ENCODE measurements at regions not wholly inside any gene's neighbourhood (a gene's known extent, or its start where the extent isn't known, plus 50 kb on each side); places are given as distances from the start of the nearest gene placed in this dataset.

DNA sequence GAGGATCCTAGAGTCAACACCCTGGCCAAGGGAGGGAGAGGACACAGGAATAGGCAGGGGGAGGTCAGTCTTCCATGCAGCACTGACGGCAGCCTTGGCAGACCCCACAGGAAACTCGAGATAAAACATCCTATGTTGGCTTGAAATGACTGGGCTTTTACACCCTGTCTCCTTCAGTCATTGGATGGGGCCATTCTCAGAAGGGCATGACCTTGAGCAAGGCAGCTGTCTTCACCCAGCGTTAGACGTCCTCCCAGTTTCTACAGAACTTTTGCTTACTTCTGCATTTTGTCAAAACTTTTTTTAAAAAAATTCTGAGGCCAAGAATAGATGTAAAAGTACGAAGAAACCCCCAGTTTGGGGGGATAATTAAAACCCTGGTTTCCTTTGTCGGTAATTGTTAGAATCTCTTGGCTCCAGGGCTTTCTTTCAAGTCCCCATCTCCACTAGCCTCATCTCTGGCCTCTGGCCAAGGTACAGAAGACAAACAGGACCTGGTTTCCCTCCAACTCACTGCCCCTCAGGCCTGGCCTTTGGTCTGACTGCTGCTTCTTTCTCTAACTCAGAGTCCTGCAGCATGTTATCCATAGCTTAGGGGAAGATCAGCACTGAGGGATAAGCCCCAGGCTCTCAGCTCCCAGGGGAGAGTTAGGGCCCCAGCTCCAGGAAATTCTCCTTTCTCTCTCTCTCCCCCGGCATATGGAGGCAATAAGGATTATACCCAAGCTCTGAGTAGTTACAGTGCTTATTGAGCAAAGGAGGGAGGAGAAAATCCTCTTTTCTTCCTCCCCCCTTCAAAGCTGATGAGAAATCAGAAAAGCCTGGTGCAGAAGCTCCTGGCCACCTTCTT lies 51.6 kb upstream of the KCND3 start:
- 40% methylated on average over 6 of the region's 7 CpGs for WGBS (ENCODE audit: insufficient coverage)
- H3K27me3 ChIP-seq (replicated peaks in 2 of 5; ENCODE audit: control insufficient read depth in 4 of 5, insufficient read depth in 5 of 5, low read length in 4 of 5): peaks cover 0 to 2% (median 0%) of the 10 kb centered on the region in 5 experiments
- CTCF ChIA-PET: no interaction called here

DNA sequence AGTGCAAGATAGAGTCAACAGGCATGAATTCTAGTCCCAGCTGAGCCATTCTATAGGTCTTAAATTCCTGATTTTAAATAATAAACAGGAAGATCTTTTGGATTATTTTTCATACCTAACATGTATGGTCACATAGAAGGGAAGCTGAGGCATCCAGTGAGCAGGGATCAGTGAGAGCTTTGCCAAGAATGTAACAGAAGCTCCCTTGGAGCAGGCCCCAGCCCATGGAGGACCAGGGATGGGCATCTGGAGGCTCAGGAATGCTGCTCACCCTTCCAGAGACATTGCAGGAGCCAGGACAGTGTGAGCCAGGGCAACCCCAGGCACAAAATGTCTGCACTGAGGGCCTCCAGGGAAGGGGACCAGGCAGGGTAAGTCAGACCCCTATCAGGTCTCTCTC lies 54.4 kb upstream of the KCND3 start:
- H3K9me3 ChIP-seq (ENCODE audit: control extremely low read depth in 1 of 5, control insufficient read depth in 4 of 5, insufficient read depth in 2 of 5, low read depth in 1 of 5, low read length in 4 of 5): peaks cover 0 to 1% (median 0%) of the 10 kb centered on the region in 5 experiments
- H3K36me3 ChIP-seq (ENCODE audit: control insufficient read depth in 4 of 4, insufficient read depth in 4 of 4, low read length in 3 of 4): no peaks in the 10 kb centered on the region
- POLR2A ChIA-PET: no interaction called here
- no peak for DNase-seq
- H3K4me1 ChIP-seq (ENCODE audit: control extremely low read depth in 1 of 4, control insufficient read depth in 4 of 4, insufficient read depth in 4 of 4, low read length in 3 of 4): no peaks in the 10 kb centered on the region
- H3K4me3 ChIP-seq (ENCODE audit: control insufficient read depth in 1 of 7, extremely low read depth in 1 of 7, insufficient read depth in 4 of 7, low read depth in 2 of 7, low read length in 6 of 7): no peak overlapping the region
- CTCF ChIA-PET: no interaction called here
- no peak overlapping the region for H3K27ac ChIP-seq (ENCODE audit: insufficient read depth in 1 of 2, low read depth in 1 of 2, low read length in 2 of 2, poor library complexity in 1 of 2, severe bottlenecking in 2 of 2)
- no peaks in the 10 kb centered on the region for H3K27me3 ChIP-seq (replicated peaks in 2 of 5; ENCODE audit: control insufficient read depth in 4 of 5, insufficient read depth in 5 of 5, low read length in 4 of 5)

More for the DNA sequence above, 51.6 kb upstream of the KCND3 start:
- Histone ChIP-seq H3K27ac (ENCODE audit: insufficient read depth in 1 of 2, low read depth in 1 of 2, low read length in 2 of 2, poor library complexity in 1 of 2, severe bottlenecking in 2 of 2) (no peak overlapping the region), H3K36me3 (ENCODE audit: control insufficient read depth in 4 of 4, insufficient read depth in 4 of 4, low read length in 3 of 4) (no peaks in the 10 kb centered on the region), H3K4me3 (ENCODE audit: control insufficient read depth in 1 of 7, extremely low read depth in 1 of 7, insufficient read depth in 4 of 7, low read depth in 2 of 7, low read length in 6 of 7) (no peak overlapping the region), H3K9me3 (ENCODE audit: control extremely low read depth in 1 of 5, control insufficient read depth in 4 of 5, insufficient read depth in 2 of 5, low read depth in 1 of 5, low read length in 4 of 5) (no peaks in the 10 kb centered on the region), H3K4me1 (ENCODE audit: control extremely low read depth in 1 of 4, control insufficient read depth in 4 of 4, insufficient read depth in 4 of 4, low read length in 3 of 4) (no peaks in the 10 kb centered on the region)
- no peak for DNase-seq
- POLR2A ChIA-PET: no interaction called here

DNA sequence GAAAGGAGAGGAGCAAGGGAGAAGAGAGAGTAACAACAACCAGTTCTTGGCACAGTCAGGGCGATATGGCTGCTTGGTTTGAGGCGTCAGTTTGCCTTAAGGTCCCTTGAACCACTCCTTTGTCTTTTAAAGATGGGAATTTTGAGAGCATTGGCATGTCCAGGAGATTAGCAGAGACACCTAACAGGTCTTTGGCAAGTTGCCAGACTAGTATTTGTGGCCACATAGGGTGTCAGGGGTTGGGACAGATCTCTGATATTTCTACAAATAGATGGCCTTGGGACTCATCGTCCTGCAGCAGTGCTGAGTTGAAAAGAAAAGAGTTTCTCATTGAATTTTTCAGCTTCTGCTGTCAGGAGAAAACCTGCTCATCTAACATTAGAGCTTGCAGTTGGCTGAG lies 55.3 kb upstream of the KCND3 start:
- WGBS (ENCODE audit: insufficient coverage): 100% methylated on average over 2 of the region's 3 CpGs
- no peaks in the 10 kb centered on the region for H3K36me3 ChIP-seq (ENCODE audit: control insufficient read depth in 4 of 4, insufficient read depth in 4 of 4, low read length in 3 of 4)
- no peak overlapping the region for H3K27ac ChIP-seq (ENCODE audit: insufficient read depth in 1 of 2, low read depth in 1 of 2, low read length in 2 of 2, poor library complexity in 1 of 2, severe bottlenecking in 2 of 2)
- no peaks in the 10 kb centered on the region for H3K4me1 ChIP-seq (ENCODE audit: control extremely low read depth in 1 of 4, control insufficient read depth in 4 of 4, insufficient read depth in 4 of 4, low read length in 3 of 4)
- POLR2A ChIA-PET: no interaction called here
- no peak for DNase-seq
- H3K9me3 ChIP-seq (ENCODE audit: control extremely low read depth in 1 of 5, control insufficient read depth in 4 of 5, insufficient read depth in 2 of 5, low read depth in 1 of 5, low read length in 4 of 5): peaks cover 0 to 1% (median 0%) of the 10 kb centered on the region in 5 experiments
- H3K4me3 ChIP-seq (ENCODE audit: control insufficient read depth in 1 of 7, extremely low read depth in 1 of 7, insufficient read depth in 4 of 7, low read depth in 2 of 7, low read length in 6 of 7): no peak overlapping the region
- no peaks in the 10 kb centered on the region for H3K27me3 ChIP-seq (replicated peaks in 2 of 5; ENCODE audit: control insufficient read depth in 4 of 5, insufficient read depth in 5 of 5, low read length in 4 of 5)
- CTCF ChIA-PET: no interaction called here

DNA sequence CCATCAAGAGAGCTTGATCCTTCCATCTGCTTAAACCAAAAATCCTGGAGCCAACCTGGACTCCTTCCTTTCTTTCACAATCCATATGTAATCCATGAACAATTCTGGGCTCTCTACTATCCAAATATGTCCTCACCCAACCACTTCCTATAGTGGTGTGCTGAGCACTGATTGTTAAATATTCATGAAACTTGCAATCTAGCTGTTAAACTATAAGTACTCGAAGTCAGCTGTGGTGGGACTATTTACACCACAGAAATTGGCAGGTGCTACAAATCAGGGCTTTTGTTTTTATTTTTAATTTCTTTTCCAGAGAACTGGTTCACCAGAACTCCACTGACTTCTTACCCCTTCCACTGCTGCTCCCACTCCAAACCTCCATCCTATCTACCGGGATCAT lies 57.2 kb upstream of the KCND3 start:
- no peaks in the 10 kb centered on the region for H3K27me3 ChIP-seq (replicated peaks in 2 of 5; ENCODE audit: control insufficient read depth in 4 of 5, insufficient read depth in 5 of 5, low read length in 4 of 5)
- WGBS (ENCODE audit: insufficient coverage): 79% methylated on average over 2 of the region's 2 CpGs
- CTCF ChIA-PET: no interaction called here

GRCh38 chr1:112048421-112048820 lies 59.0 kb upstream of the KCND3 start:
- H3K27me3 ChIP-seq (replicated peaks in 2 of 5; ENCODE audit: control insufficient read depth in 4 of 5, insufficient read depth in 5 of 5, low read length in 4 of 5): no peaks in the 10 kb centered on the region
- no peak for DNase-seq
- ChIA-PET CTCF (no interaction called here), POLR2A (no interaction called here)
- H3K4me1 ChIP-seq (ENCODE audit: control extremely low read depth in 1 of 4, control insufficient read depth in 4 of 4, insufficient read depth in 4 of 4, low read length in 3 of 4): peaks cover 0 to 7% (median 0%) of the 10 kb centered on the region in 4 experiments
- no peaks in the 10 kb centered on the region for H3K36me3 ChIP-seq (ENCODE audit: control insufficient read depth in 4 of 4, insufficient read depth in 4 of 4, low read length in 3 of 4)
- WGBS (ENCODE audit: insufficient coverage): 100% methylated on average over 1 of the region's 1 CpG
- no peak overlapping the region for H3K27ac ChIP-seq (ENCODE audit: insufficient read depth in 1 of 2, low read depth in 1 of 2, low read length in 2 of 2, poor library complexity in 1 of 2, severe bottlenecking in 2 of 2)
- H3K4me3 ChIP-seq (ENCODE audit: control insufficient read depth in 1 of 7, extremely low read depth in 1 of 7, insufficient read depth in 4 of 7, low read depth in 2 of 7, low read length in 6 of 7): no peak overlapping the region
- H3K9me3 ChIP-seq (ENCODE audit: control extremely low read depth in 1 of 5, control insufficient read depth in 4 of 5, insufficient read depth in 2 of 5, low read depth in 1 of 5, low read length in 4 of 5): peaks cover 0 to 1% (median 0%) of the 10 kb centered on the region in 5 experiments

More for the DNA sequence above, 57.2 kb upstream of the KCND3 start:
- Histone ChIP-seq H3K27ac (ENCODE audit: insufficient read depth in 1 of 2, low read depth in 1 of 2, low read length in 2 of 2, poor library complexity in 1 of 2, severe bottlenecking in 2 of 2) (no peak overlapping the region), H3K4me1 (ENCODE audit: control extremely low read depth in 1 of 4, control insufficient read depth in 4 of 4, insufficient read depth in 4 of 4, low read length in 3 of 4) (no peaks in the 10 kb centered on the region), H3K4me3 (ENCODE audit: control insufficient read depth in 1 of 7, extremely low read depth in 1 of 7, insufficient read depth in 4 of 7, low read depth in 2 of 7, low read length in 6 of 7) (no peak overlapping the region), H3K36me3 (ENCODE audit: control insufficient read depth in 4 of 4, insufficient read depth in 4 of 4, low read length in 3 of 4) (no peaks in the 10 kb centered on the region), H3K9me3 (ENCODE audit: control extremely low read depth in 1 of 5, control insufficient read depth in 4 of 5, insufficient read depth in 2 of 5, low read depth in 1 of 5, low read length in 4 of 5) (peaks cover 0 to 1% (median 0%) of the 10 kb centered on the region in 5 experiments)
- DNase-seq: no peak
- POLR2A ChIA-PET: no interaction called here

DNA sequence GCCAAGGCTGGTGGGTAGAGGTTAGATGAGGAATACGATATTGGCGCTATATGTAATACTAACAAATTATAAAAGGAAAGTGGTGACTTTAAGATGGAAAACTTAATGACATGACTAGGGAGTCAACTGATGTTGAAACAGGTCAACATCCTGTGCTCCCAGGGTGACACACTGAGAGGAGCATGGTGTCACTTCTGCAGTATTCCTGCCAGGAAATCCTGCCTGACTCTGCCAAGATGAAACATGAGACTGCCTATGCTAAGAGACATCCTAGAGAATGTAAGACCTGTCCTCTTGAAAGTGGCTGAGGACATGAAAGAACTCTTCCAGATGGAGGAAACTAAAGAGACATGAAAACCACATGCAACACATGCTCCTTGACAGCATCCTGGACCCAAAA lies 65.0 kb upstream of the KCND3 start:
- DNase-seq: no peak
- ChIA-PET CTCF (no interaction called here), POLR2A (interaction anchor here (0.5 kb wide), 1 partner anchor 188 kb away, joined by 3 read pairs; no protein-coding TSS in a partner anchor)
- Histone ChIP-seq H3K27me3 (replicated peaks in 2 of 5; ENCODE audit: control insufficient read depth in 4 of 5, insufficient read depth in 5 of 5, low read length in 4 of 5) (no peaks in the 10 kb centered on the region), H3K4me1 (ENCODE audit: control extremely low read depth in 1 of 4, control insufficient read depth in 4 of 4, insufficient read depth in 4 of 4, low read length in 3 of 4) (peaks cover 0 to 7% (median 0%) of the 10 kb centered on the region in 4 experiments), H3K27ac (ENCODE audit: insufficient read depth in 1 of 2, low read depth in 1 of 2, low read length in 2 of 2, poor library complexity in 1 of 2, severe bottlenecking in 2 of 2) (no peak overlapping the region), H3K36me3 (ENCODE audit: control insufficient read depth in 4 of 4, insufficient read depth in 4 of 4, low read length in 3 of 4) (no peaks in the 10 kb centered on the region), H3K4me3 (ENCODE audit: control insufficient read depth in 1 of 7, extremely low read depth in 1 of 7, insufficient read depth in 4 of 7, low read depth in 2 of 7, low read length in 6 of 7) (no peak overlapping the region), H3K9me3 (ENCODE audit: control extremely low read depth in 1 of 5, control insufficient read depth in 4 of 5, insufficient read depth in 2 of 5, low read depth in 1 of 5, low read length in 4 of 5) (no peaks in the 10 kb centered on the region)
- 100% methylated on average over 1 of the region's 2 CpGs for WGBS (ENCODE audit: insufficient coverage)

GRCh38 chr1:112056354-112056753 lies 66.9 kb upstream of the KCND3 start:
- CTCF ChIA-PET: no interaction called here
- no peak overlapping the region for H3K27ac ChIP-seq (ENCODE audit: insufficient read depth in 1 of 2, low read depth in 1 of 2, low read length in 2 of 2, poor library complexity in 1 of 2, severe bottlenecking in 2 of 2)
- H3K9me3 ChIP-seq (ENCODE audit: control extremely low read depth in 1 of 5, control insufficient read depth in 4 of 5, insufficient read depth in 2 of 5, low read depth in 1 of 5, low read length in 4 of 5): no peaks in the 10 kb centered on the region
- peaks cover 0 to 1% (median 0%) of the 10 kb centered on the region in 5 experiments for H3K27me3 ChIP-seq (replicated peaks in 2 of 5; ENCODE audit: control insufficient read depth in 4 of 5, insufficient read depth in 5 of 5, low read length in 4 of 5)
- no peak for DNase-seq
- peaks cover 0 to 7% (median 0%) of the 10 kb centered on the region in 4 experiments for H3K4me1 ChIP-seq (ENCODE audit: control extremely low read depth in 1 of 4, control insufficient read depth in 4 of 4, insufficient read depth in 4 of 4, low read length in 3 of 4)
- H3K4me3 ChIP-seq (ENCODE audit: control insufficient read depth in 1 of 7, extremely low read depth in 1 of 7, insufficient read depth in 4 of 7, low read depth in 2 of 7, low read length in 6 of 7): no peak overlapping the region
- 63% methylated on average over 4 of the region's 5 CpGs for WGBS (ENCODE audit: insufficient coverage)
- POLR2A ChIA-PET: no interaction called here
- no peaks in the 10 kb centered on the region for H3K36me3 ChIP-seq (ENCODE audit: control insufficient read depth in 4 of 4, insufficient read depth in 4 of 4, low read length in 3 of 4)

Measured in common myeloid progenitor, CD34-positive (primary cell).